HCT116 (cell line): ENCODE measurements at regions not wholly inside any gene's neighbourhood (a gene's known extent, or its start where the extent isn't known, plus 50 kb on each side); places are given as distances from the start of the nearest gene placed in this dataset.

ENCODE experiments used
- ATAC-seq: fragments of 200-7000 bp; cut with Tn5 transposase; 2 replicates; pipeline ENCODE4 v1.9.1; 2020; ENCODE audit warnings: mild to moderate bottlenecking, moderate library complexity
- BruUV-seq: library from RNA; stranded (reverse); fragments of 400-500 nt; replicated peaks from 2 replicates; lab custom pipeline; 2021; lab: Mats Ljungman, UMichigan
- CTCF ChIA-PET: fragments of 300-600 bp; sonication (Branson Sonifier 250); formaldehyde crosslinking; loops from one replicate; lab custom pipeline; 2021; ENCODE audit warnings: antibody characterized with exemption; lab: Charles Lee
- POLR2A ChIA-PET: fragments of 300-600, 350-600 bp; sonication (Branson Sonifier 250); formaldehyde crosslinking; loops from one replicate; lab custom pipeline; 2021; ENCODE audit warnings: antibody characterized with exemption; lab: Charles Lee
- RAD21 ChIA-PET, 2 experiments: fragments of 300-600 bp; sonication (Branson Sonifier 250); formaldehyde crosslinking; loops; one replicate each; lab custom pipeline; 2023; ENCODE audit warnings: low total read pairs in 2 of 2; ENCODE audit not compliant: uncharacterized antibody in 2 of 2, unreplicated experiment in 2 of 2, low non-redundant PET in 1 of 2; lab: Charles Lee
- DNase-seq: peaks from one replicate; pipeline ENCODE4 v3.0.0-alpha.2; 2010; ENCODE audit warnings: low read depth, low spot score
- H2AFZ ChIP-seq: fragments of 200-600 bp; shearing (Covaris generic), sonication (generic); 2 replicates; pipeline ENCODE4 v1.6.1; 2017; ENCODE audit warnings: low read depth, mixed run types, mixed read lengths, antibody characterized with exemption, low read length; ENCODE audit not compliant: poor library complexity, severe bottlenecking
- H3K27ac ChIP-seq: 2 replicates; pipeline ENCODE4 v1.5.1; 2012; ENCODE audit warnings: low read depth, low read length
- H3K27me3 ChIP-seq: fragments of 200-600 bp; sonication (generic); 2 replicates; pipeline ENCODE4 v1.6.1; 2016; ENCODE audit warnings: mixed run types, low read length, mixed read lengths; ENCODE audit not compliant: insufficient read depth
- H3K36me3 ChIP-seq, 2 experiments: fragments of 200-500 bp in 1 of 2; fragments of 200-600 bp in 1 of 2; sonication (Bioruptor generic) in 1 of 2; sonication (generic) in 1 of 2; 2 replicates each; pipeline versions ENCODE4 v1.5.1 to v1.6.1; 2014 to 2016; ENCODE audit warnings: low read length in 2 of 2, inconsistent platforms in 1 of 2, mixed read lengths in 1 of 2, mixed run types in 1 of 2; ENCODE audit not compliant: insufficient read depth in 2 of 2, control insufficient read depth in 1 of 2
- H3K4me1 ChIP-seq, 2 experiments: fragments of 200-600 bp in 1 of 2; sonication (generic) in 1 of 2; 2 replicates each; pipeline versions ENCODE4 v1.5.1 to v1.6.1; 2012 to 2017; ENCODE audit warnings: low read length in 2 of 2, inconsistent platforms in 1 of 2, mild to moderate bottlenecking in 1 of 2, mixed read lengths in 1 of 2, mixed run types in 1 of 2, moderate library complexity in 1 of 2; ENCODE audit not compliant: insufficient read depth in 2 of 2, control insufficient read depth in 1 of 2
- H3K4me2 ChIP-seq: fragments of 200-600 bp; sonication (generic); 2 replicates; pipeline ENCODE4 v1.6.1; 2017; ENCODE audit warnings: mixed run types, low read length, mixed read lengths
- H3K4me3 ChIP-seq, 2 experiments: fragments of 200-600 bp in 1 of 2; sonication (generic) in 1 of 2; replicated peaks in 1 of 2; 2 replicates each; pipeline ENCODE4 v1.5.1; 2011 to 2016; ENCODE audit warnings: low read length in 2 of 2, control low read depth in 1 of 2, low read depth in 1 of 2, mild to moderate bottlenecking in 1 of 2, mixed read lengths in 1 of 2, mixed run types in 1 of 2
- H3K79me2 ChIP-seq: fragments of 200-600 bp; sonication (generic); 2 replicates; pipeline ENCODE4 v1.6.1; 2017; ENCODE audit warnings: mild to moderate bottlenecking, mixed run types, low read length, moderate library complexity, mixed read lengths; ENCODE audit not compliant: insufficient read depth
- H3K9ac ChIP-seq: fragments of 200-600 bp; sonication (generic); 2 replicates; pipeline ENCODE4 v1.6.1; 2016; ENCODE audit warnings: low read length, mixed read lengths
- H3K9me2 ChIP-seq: fragments of 200-600 bp; sonication (generic), shearing (Covaris generic); 2 replicates; pipeline ENCODE4 v1.6.1; 2017; ENCODE audit warnings: mixed run types, mild to moderate bottlenecking, moderate library complexity; ENCODE audit not compliant: insufficient read depth
- H3K9me3 ChIP-seq, 2 experiments: fragments of 200-500 bp in 1 of 2; fragments of 200-600 bp in 1 of 2; sonication (Bioruptor generic) in 1 of 2; sonication (generic) in 1 of 2; 2 replicates each; pipeline ENCODE4 v1.6.1; 2014 to 2017; ENCODE audit warnings: low read length in 2 of 2, mixed read lengths in 2 of 2, inconsistent platforms in 1 of 2, low read depth in 1 of 2, mild to moderate bottlenecking in 1 of 2, mixed run types in 1 of 2, moderate library complexity in 1 of 2; ENCODE audit not compliant: control insufficient read depth in 1 of 2, insufficient read depth in 1 of 2
- H4K20me1 ChIP-seq: fragments of 200-600 bp; sonication (generic), shearing (Covaris generic); 2 replicates; pipeline ENCODE4 v1.6.1; 2017; ENCODE audit warnings: mixed run types, mild to moderate bottlenecking, moderate library complexity; ENCODE audit not compliant: insufficient read depth
- CBX3 ChIP-seq: IDR thresholded peaks from 2 replicates; pipeline ENCODE4 v1.6.1; 2012; ENCODE audit warnings: low read depth
- EGR1 ChIP-seq: IDR thresholded peaks from 2 replicates; pipeline ENCODE4 v1.6.1; 2012; ENCODE audit warnings: low read depth
- ELF1 ChIP-seq: IDR thresholded peaks from 2 replicates; pipeline ENCODE4 v1.6.1; 2012; ENCODE audit warnings: low read depth, borderline replicate concordance
- EZH2 ChIP-seq: fragments of 200-600 bp; sonication (generic); IDR thresholded peaks from 2 replicates; pipeline ENCODE4 v1.6.1; 2017; ENCODE audit warnings: antibody characterized with exemption, mixed run types
- EZH2phosphoT487 ChIP-seq: fragments of 200-600 bp; IDR thresholded peaks from 2 replicates; pipeline ENCODE4 v1.6.1; 2018; ENCODE audit warnings: antibody characterized with exemption, borderline replicate concordance
- FOSL1 ChIP-seq: IDR thresholded peaks from 2 replicates; pipeline ENCODE4 v1.6.1; 2012; ENCODE audit warnings: low read depth
- POLR2A ChIP-seq: IDR thresholded peaks from 2 replicates; pipeline ENCODE4 v1.7.0; 2011; ENCODE audit warnings: borderline replicate concordance; ENCODE audit not compliant: insufficient read depth, insufficient read length; ENCODE audit errors: extremely low read depth
- POLR2AphosphoS5 ChIP-seq: IDR thresholded peaks from 2 replicates; pipeline ENCODE4 v1.6.1; 2011; ENCODE audit warnings: mild to moderate bottlenecking, low read depth, low read length, moderate library complexity
- RAD21 ChIP-seq: IDR thresholded peaks from 2 replicates; pipeline ENCODE4 v1.6.1; 2012; ENCODE audit warnings: low read depth, mild to moderate bottlenecking
- SIN3A ChIP-seq: IDR thresholded peaks from 2 replicates; pipeline ENCODE4 v1.6.1; 2012; ENCODE audit warnings: low read depth
- SP1 ChIP-seq: IDR thresholded peaks from 2 replicates; pipeline ENCODE4 v1.6.1; 2012; ENCODE audit warnings: low read depth
- SRF ChIP-seq: IDR thresholded peaks from 2 replicates; pipeline ENCODE4 v1.6.1; 2012; ENCODE audit warnings: low read depth
- YY1 ChIP-seq: IDR thresholded peaks from 2 replicates; pipeline ENCODE4 v1.6.1; 2011; ENCODE audit warnings: low read length, low read depth, moderate library complexity, mild to moderate bottlenecking; ENCODE audit not compliant: insufficient replicate concordance; ENCODE audit errors: extremely low read depth
- ZFX ChIP-seq: fragments of 450-650 bp; IDR thresholded peaks from 2 replicates; pipeline ENCODE4 v1.6.1; 2017
- intact Hi-C: fragments of 100-400 bp; cut with micrococcal nuclease; formaldehyde crosslinking; loops from 2 replicates; pipeline ENCODE4 v1.10.0; 2022
- TF ChIP-seq, protein P1 (sequence below): IDR thresholded peaks from 2 replicates; pipeline ENCODE4 v1.6.1; 2012; ENCODE audit warnings: low read depth
- TF ChIP-seq, protein P2 (sequence below): IDR thresholded peaks from 2 replicates; pipeline ENCODE4 v1.6.1; 2011; ENCODE audit warnings: mild to moderate bottlenecking, low read length, moderate library complexity; ENCODE audit not compliant: insufficient replicate concordance; ENCODE audit errors: extremely low read depth
- TF ChIP-seq, protein P3 (sequence below): IDR thresholded peaks from 2 replicates; pipeline ENCODE4 v1.6.1; 2012
- TF ChIP-seq, protein P4 (sequence below), 3 experiments: fragments of 200-600 bp in 1 of 3; sonication (generic) in 1 of 3; IDR thresholded peaks in 2 of 3; conservative IDR thresholded peaks in 1 of 3; 2 replicates each; pipeline ENCODE4 v1.5.1; 2012 to 2017; ENCODE audit warnings: low read depth in 2 of 3, low read length in 2 of 3, antibody characterized with exemption in 1 of 3, borderline replicate concordance in 1 of 3, control low read depth in 1 of 3, mild to moderate bottlenecking in 1 of 3, mixed read lengths in 1 of 3, mixed run types in 1 of 3, moderate library complexity in 1 of 3; ENCODE audit not compliant: insufficient read depth in 1 of 3

DNA sequence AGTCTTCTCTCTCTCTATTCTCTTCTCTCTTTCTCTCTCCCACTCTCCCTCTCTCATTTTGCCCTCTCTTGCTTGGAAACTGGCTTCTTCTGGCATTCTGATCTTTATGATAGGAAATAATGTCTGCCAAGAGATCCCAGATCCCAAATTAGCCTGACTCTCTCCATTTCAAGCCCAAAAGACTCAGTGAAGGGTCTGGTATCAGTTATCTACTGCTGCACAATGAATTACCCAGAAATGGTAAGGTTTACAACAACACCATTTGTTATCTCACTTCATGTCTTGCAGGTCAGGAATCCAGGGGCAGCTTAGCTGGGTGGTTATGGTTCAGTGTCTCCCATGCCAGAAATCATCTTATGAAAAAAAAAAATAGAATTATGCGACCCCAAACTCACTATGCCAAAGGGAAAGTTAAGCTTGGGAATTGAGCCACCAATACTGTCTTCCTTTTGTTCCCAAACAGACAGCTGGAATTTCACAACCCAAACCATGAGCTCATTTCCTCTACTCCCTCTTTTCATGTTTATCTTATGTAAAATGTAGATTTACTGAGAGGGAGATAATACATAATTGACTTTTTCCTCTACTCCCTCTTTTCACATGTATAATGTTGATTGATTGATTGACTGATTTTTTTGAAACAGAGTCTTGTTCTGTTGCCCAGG lies 67.8 kb upstream of the FICD start:
- DNase-seq (no peak), ATAC-seq (no peak)
- ChIA-PET CTCF (no interaction called here), POLR2A (no interaction called here), RAD21 (no interaction called here)
- Histone ChIP-seq H3K9me3 (no peaks in the 10 kb centered on the region), H3K9ac (no peak overlapping the region), H3K4me3 (no peak overlapping the region), H4K20me1 (no peaks in the 10 kb centered on the region), H3K36me3 (no peaks in the 10 kb centered on the region), H2AFZ (no peak overlapping the region), H3K27me3 (peaks cover 58% of the 10 kb centered on the region), H3K4me2 (no peak overlapping the region), H3K4me1 (no peaks in the 10 kb centered on the region), H3K27ac (no peak overlapping the region), H3K79me2 (no peaks in the 10 kb centered on the region), H3K9me2 (no peaks in the 10 kb centered on the region)
- no TSS peak for BruUV-seq
- intact Hi-C loops: no loop called here
- TF ChIP-seq POLR2AphosphoS5: no peak
- no peak for TF ChIP-seq EZH2
- no peak for TF ChIP-seq EZH2phosphoT487
- TF ChIP-seq, protein P1, sequence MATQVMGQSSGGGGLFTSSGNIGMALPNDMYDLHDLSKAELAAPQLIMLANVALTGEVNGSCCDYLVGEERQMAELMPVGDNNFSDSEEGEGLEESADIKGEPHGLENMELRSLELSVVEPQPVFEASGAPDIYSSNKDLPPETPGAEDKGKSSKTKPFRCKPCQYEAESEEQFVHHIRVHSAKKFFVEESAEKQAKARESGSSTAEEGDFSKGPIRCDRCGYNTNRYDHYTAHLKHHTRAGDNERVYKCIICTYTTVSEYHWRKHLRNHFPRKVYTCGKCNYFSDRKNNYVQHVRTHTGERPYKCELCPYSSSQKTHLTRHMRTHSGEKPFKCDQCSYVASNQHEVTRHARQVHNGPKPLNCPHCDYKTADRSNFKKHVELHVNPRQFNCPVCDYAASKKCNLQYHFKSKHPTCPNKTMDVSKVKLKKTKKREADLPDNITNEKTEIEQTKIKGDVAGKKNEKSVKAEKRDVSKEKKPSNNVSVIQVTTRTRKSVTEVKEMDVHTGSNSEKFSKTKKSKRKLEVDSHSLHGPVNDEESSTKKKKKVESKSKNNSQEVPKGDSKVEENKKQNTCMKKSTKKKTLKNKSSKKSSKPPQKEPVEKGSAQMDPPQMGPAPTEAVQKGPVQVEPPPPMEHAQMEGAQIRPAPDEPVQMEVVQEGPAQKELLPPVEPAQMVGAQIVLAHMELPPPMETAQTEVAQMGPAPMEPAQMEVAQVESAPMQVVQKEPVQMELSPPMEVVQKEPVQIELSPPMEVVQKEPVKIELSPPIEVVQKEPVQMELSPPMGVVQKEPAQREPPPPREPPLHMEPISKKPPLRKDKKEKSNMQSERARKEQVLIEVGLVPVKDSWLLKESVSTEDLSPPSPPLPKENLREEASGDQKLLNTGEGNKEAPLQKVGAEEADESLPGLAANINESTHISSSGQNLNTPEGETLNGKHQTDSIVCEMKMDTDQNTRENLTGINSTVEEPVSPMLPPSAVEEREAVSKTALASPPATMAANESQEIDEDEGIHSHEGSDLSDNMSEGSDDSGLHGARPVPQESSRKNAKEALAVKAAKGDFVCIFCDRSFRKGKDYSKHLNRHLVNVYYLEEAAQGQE: no peak
- TF ChIP-seq RAD21: no peak
- no peak for TF ChIP-seq SRF
- TF ChIP-seq EGR1: no peak
- TF ChIP-seq SP1: no peak
- TF ChIP-seq ELF1: no peak
- TF ChIP-seq POLR2A: no peak
- no peak for TF ChIP-seq YY1
- no peak for TF ChIP-seq ZFX
- TF ChIP-seq, protein P2, sequence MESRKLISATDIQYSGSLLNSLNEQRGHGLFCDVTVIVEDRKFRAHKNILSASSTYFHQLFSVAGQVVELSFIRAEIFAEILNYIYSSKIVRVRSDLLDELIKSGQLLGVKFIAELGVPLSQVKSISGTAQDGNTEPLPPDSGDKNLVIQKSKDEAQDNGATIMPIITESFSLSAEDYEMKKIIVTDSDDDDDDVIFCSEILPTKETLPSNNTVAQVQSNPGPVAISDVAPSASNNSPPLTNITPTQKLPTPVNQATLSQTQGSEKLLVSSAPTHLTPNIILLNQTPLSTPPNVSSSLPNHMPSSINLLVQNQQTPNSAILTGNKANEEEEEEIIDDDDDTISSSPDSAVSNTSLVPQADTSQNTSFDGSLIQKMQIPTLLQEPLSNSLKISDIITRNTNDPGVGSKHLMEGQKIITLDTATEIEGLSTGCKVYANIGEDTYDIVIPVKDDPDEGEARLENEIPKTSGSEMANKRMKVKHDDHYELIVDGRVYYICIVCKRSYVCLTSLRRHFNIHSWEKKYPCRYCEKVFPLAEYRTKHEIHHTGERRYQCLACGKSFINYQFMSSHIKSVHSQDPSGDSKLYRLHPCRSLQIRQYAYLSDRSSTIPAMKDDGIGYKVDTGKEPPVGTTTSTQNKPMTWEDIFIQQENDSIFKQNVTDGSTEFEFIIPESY: no peak
- TF ChIP-seq FOSL1: no peak
- TF ChIP-seq SIN3A: no peak
- TF ChIP-seq, protein P3, sequence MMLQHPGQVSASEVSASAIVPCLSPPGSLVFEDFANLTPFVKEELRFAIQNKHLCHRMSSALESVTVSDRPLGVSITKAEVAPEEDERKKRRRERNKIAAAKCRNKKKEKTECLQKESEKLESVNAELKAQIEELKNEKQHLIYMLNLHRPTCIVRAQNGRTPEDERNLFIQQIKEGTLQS: no peak
- TF ChIP-seq CBX3: no peak
- TF ChIP-seq, protein P4, sequence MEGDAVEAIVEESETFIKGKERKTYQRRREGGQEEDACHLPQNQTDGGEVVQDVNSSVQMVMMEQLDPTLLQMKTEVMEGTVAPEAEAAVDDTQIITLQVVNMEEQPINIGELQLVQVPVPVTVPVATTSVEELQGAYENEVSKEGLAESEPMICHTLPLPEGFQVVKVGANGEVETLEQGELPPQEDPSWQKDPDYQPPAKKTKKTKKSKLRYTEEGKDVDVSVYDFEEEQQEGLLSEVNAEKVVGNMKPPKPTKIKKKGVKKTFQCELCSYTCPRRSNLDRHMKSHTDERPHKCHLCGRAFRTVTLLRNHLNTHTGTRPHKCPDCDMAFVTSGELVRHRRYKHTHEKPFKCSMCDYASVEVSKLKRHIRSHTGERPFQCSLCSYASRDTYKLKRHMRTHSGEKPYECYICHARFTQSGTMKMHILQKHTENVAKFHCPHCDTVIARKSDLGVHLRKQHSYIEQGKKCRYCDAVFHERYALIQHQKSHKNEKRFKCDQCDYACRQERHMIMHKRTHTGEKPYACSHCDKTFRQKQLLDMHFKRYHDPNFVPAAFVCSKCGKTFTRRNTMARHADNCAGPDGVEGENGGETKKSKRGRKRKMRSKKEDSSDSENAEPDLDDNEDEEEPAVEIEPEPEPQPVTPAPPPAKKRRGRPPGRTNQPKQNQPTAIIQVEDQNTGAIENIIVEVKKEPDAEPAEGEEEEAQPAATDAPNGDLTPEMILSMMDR (IDR thresholded peaks at IDR 0.05 in 2 of 3, conservative IDR thresholded peaks at IDR 0.05 in 1 of 3; ENCODE audit: borderline replicate concordance in 1 of 3, insufficient read depth in 1 of 3, low read depth in 2 of 3, low read length in 2 of 3): no peak
